GM23338 (cell line): ENCODE measurements at regions not wholly inside any gene's neighbourhood (a gene's known extent, or its start where the extent isn't known, plus 50 kb on each side); places are given as distances from the start of the nearest gene placed in this dataset.

ENCODE experiments used
- ATAC-seq: fragments of 200-7000 bp; cut with Tn5 transposase; 3 replicates; pipeline ENCODE4 v1.9.1; 2020
- DNase-seq: peaks from one replicate; pipeline ENCODE4 v3.0.0-alpha.2; 2015; ENCODE audit warnings: low spot score
- H2AFZ ChIP-seq: fragments of 200-600 bp; sonication (generic); 2 replicates; pipeline ENCODE4 v1.8.0; 2016; ENCODE audit warnings: antibody characterized with exemption, mild to moderate bottlenecking, moderate library complexity
- H3F3A ChIP-seq: fragments of 200-600 bp; sonication (generic); replicated peaks from 2 replicates; pipeline ENCODE4 v1.8.0; 2017; ENCODE audit warnings: antibody characterized with exemption, mixed run types, low read depth
- H3K27ac ChIP-seq: fragments of 200-600 bp; sonication (generic); 2 replicates; pipeline ENCODE4 v1.6.1; 2016; ENCODE audit warnings: low read depth
- H3K27me3 ChIP-seq: fragments of 200-600 bp; sonication (generic); 2 replicates; pipeline ENCODE4 v1.8.0; 2016; ENCODE audit warnings: mild to moderate bottlenecking, mixed run types, moderate library complexity; ENCODE audit not compliant: insufficient read depth
- H3K36me3 ChIP-seq: fragments of 200-600 bp; sonication (generic); 2 replicates; pipeline ENCODE4 v1.8.0; 2016; ENCODE audit warnings: mild to moderate bottlenecking; ENCODE audit not compliant: insufficient read depth
- H3K4me1 ChIP-seq: fragments of 200-600 bp; sonication (generic); 2 replicates; pipeline ENCODE4 v1.8.0; 2016; ENCODE audit warnings: mild to moderate bottlenecking, moderate library complexity; ENCODE audit not compliant: insufficient read depth
- H3K4me2 ChIP-seq: fragments of 200-600 bp; sonication (generic); 2 replicates; pipeline ENCODE4 v1.7.1; 2017; ENCODE audit warnings: mixed run types
- H3K4me3 ChIP-seq: fragments of 200-600 bp; sonication (generic); 2 replicates; pipeline ENCODE4 v1.6.1; 2016; ENCODE audit warnings: mixed run types
- H3K79me2 ChIP-seq: fragments of 200-600 bp; sonication (generic); replicated peaks from 2 replicates; pipeline ENCODE4 v1.8.0; 2017; ENCODE audit warnings: mild to moderate bottlenecking; ENCODE audit not compliant: insufficient read depth
- H3K9me2 ChIP-seq: fragments of 200-600 bp; sonication (generic); 2 replicates; pipeline ENCODE4 v1.8.0; 2017; ENCODE audit not compliant: insufficient read depth
- H4K20me1 ChIP-seq: fragments of 200-600 bp; sonication (generic); replicated peaks from 2 replicates; pipeline ENCODE4 v1.8.0; 2017; ENCODE audit warnings: mild to moderate bottlenecking; ENCODE audit not compliant: insufficient read depth
- H3K27ac Mint-ChIP-seq: 2 replicates; pipeline ENCODE4 v1.8.0; 2020; ENCODE audit warnings: inconsistent platforms, mild to moderate bottlenecking, moderate library complexity, mixed read lengths
- H3K27me3 Mint-ChIP-seq: 3 replicates; pipeline ENCODE4 v1.8.0; 2022; ENCODE audit warnings: low read depth, mild to moderate bottlenecking, moderate library complexity, mixed read lengths, inconsistent platforms; ENCODE audit not compliant: insufficient read depth, poor library complexity
- H3K36me3 Mint-ChIP-seq: 3 replicates; pipeline ENCODE4 v1.8.0; 2021; ENCODE audit warnings: low read depth, mild to moderate bottlenecking, inconsistent platforms, moderate library complexity, mixed read lengths
- H3K4me1 Mint-ChIP-seq: 3 replicates; pipeline ENCODE4 v1.8.0; 2020; ENCODE audit warnings: mild to moderate bottlenecking, inconsistent platforms, mixed read lengths
- H3K4me3 Mint-ChIP-seq: 3 replicates; pipeline ENCODE4 v1.8.0; 2021; ENCODE audit warnings: moderate library complexity, mild to moderate bottlenecking, inconsistent platforms, mixed read lengths
- H3K9me3 Mint-ChIP-seq: 3 replicates; pipeline ENCODE4 v1.8.0; 2020; ENCODE audit warnings: moderate library complexity, mild to moderate bottlenecking, inconsistent platforms, mixed read lengths
- CREB1 ChIP-seq: fragments of 250-450 bp; sonication (Bioruptor Pico); IDR thresholded peaks from 2 replicates; pipeline ENCODE4 v1.5.0; 2020; ENCODE audit warnings: low read depth, mild to moderate bottlenecking, moderate library complexity
- CTCF ChIP-seq, 2 experiments: fragments of 200-600 bp in 1 of 2; sonication (generic) in 1 of 2; conservative IDR thresholded peaks; 2 replicates each; pipeline versions ENCODE4 v1.5.1 to v1.6.1; 2016 to 2017; ENCODE audit warnings: antibody characterized with exemption in 2 of 2, low read depth in 2 of 2, mild to moderate bottlenecking in 2 of 2, moderate library complexity in 1 of 2
- EZH2 ChIP-seq: fragments of 200-600 bp; sonication (generic); IDR thresholded peaks from one replicate; pipeline ENCODE4 v1.8.0; 2017; ENCODE audit warnings: antibody characterized with exemption, mild to moderate bottlenecking, low read depth; ENCODE audit not compliant: unreplicated experiment
- EZH2phosphoT487 ChIP-seq: fragments of 200-600 bp; sonication (generic); IDR thresholded peaks from one replicate; pipeline ENCODE4 v1.8.1; 2018; ENCODE audit warnings: antibody characterized with exemption; ENCODE audit not compliant: unreplicated experiment
- JUNB ChIP-seq: IDR thresholded peaks from one replicate; pipeline ENCODE4 v1.6.1; 2016; ENCODE audit warnings: antibody characterized with exemption; ENCODE audit not compliant: unreplicated experiment
- NANOG ChIP-seq: IDR thresholded peaks from 2 replicates; pipeline ENCODE4 v1.6.1; 2016; ENCODE audit warnings: antibody characterized with exemption, borderline replicate concordance
- POLR2AphosphoS5 ChIP-seq: IDR thresholded peaks from 2 replicates; pipeline ENCODE4 v1.6.1; 2016; ENCODE audit warnings: antibody characterized with exemption, low read depth
- STAT1 ChIP-seq: IDR thresholded peaks from one replicate; pipeline ENCODE4 v1.6.1; 2016; ENCODE audit warnings: antibody characterized with exemption; ENCODE audit not compliant: unreplicated experiment
- ZNF114 ChIP-seq: fragments of 250-450 bp; sonication (Bioruptor Pico); IDR thresholded peaks from 2 replicates; pipeline ENCODE4 v1.5.0; 2020; ENCODE audit warnings: mild to moderate bottlenecking, moderate library complexity
- ZNF331 ChIP-seq: fragments of 250-450 bp; sonication (Bioruptor Pico); IDR thresholded peaks from 2 replicates; pipeline ENCODE4 v1.5.0; 2020; ENCODE audit warnings: low read depth, mild to moderate bottlenecking, moderate library complexity
- ZNF462 ChIP-seq: fragments of 250-450 bp; sonication (Bioruptor Pico); IDR thresholded peaks from 2 replicates; pipeline ENCODE4 v1.5.0; 2020; ENCODE audit warnings: mild to moderate bottlenecking, moderate library complexity
- TF ChIP-seq, protein P1 (sequence below): IDR thresholded peaks from 2 replicates; pipeline ENCODE4 v1.6.1; 2016; ENCODE audit warnings: antibody characterized with exemption
- TF ChIP-seq, protein P2 (sequence below): IDR thresholded peaks from one replicate; pipeline ENCODE4 v1.6.1; 2018; ENCODE audit warnings: antibody characterized with exemption; ENCODE audit not compliant: unreplicated experiment

GRCh38 chr2:195575016-195575415 is 82.0 kb upstream of the SLC39A10 start (continued):
- no peak for TF ChIP-seq JUNB

GRCh38 chr2:195574312-195574711 is 82.7 kb upstream of the SLC39A10 start:
- no peaks in the 10 kb centered on the region for H3K36me3 ChIP-seq
- Mint-ChIP-seq H3K36me3 (peaks cover 2% of the 10 kb centered on the region; the same call in 2 of the 3 replicates), H3K4me3 (no peak overlapping the region), H3K27me3 (peaks cover 7% of the 10 kb centered on the region), H3K27ac (no peak overlapping the region), H3K9me3 (peaks cover 5% of the 10 kb centered on the region; the same call in 2 of the 3 replicates), H3K4me1 (peaks cover 14% of the 10 kb centered on the region)
- DNase-seq (no peak), ATAC-seq (no peak)
- no peak overlapping the region for H3K27ac ChIP-seq
- no peaks in the 10 kb centered on the region for H4K20me1 ChIP-seq
- no peak overlapping the region for H3K4me3 ChIP-seq
- H3K79me2 ChIP-seq: no peaks in the 10 kb centered on the region
- no peaks in the 10 kb centered on the region for H3K4me1 ChIP-seq
- H3K9me2 ChIP-seq: no peaks in the 10 kb centered on the region
- H3K4me2 ChIP-seq: no peak overlapping the region
- TF ChIP-seq ZNF331 (CRISPR knock-in tag): no peak
- no peak for TF ChIP-seq CREB1 (CRISPR knock-in tag)
- TF ChIP-seq STAT1: no peak
- TF ChIP-seq, protein P1, sequence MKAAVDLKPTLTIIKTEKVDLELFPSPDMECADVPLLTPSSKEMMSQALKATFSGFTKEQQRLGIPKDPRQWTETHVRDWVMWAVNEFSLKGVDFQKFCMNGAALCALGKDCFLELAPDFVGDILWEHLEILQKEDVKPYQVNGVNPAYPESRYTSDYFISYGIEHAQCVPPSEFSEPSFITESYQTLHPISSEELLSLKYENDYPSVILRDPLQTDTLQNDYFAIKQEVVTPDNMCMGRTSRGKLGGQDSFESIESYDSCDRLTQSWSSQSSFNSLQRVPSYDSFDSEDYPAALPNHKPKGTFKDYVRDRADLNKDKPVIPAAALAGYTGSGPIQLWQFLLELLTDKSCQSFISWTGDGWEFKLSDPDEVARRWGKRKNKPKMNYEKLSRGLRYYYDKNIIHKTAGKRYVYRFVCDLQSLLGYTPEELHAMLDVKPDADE: no peak
- no peak for TF ChIP-seq ZNF462 (CRISPR knock-in tag)
- TF ChIP-seq, protein P2, sequence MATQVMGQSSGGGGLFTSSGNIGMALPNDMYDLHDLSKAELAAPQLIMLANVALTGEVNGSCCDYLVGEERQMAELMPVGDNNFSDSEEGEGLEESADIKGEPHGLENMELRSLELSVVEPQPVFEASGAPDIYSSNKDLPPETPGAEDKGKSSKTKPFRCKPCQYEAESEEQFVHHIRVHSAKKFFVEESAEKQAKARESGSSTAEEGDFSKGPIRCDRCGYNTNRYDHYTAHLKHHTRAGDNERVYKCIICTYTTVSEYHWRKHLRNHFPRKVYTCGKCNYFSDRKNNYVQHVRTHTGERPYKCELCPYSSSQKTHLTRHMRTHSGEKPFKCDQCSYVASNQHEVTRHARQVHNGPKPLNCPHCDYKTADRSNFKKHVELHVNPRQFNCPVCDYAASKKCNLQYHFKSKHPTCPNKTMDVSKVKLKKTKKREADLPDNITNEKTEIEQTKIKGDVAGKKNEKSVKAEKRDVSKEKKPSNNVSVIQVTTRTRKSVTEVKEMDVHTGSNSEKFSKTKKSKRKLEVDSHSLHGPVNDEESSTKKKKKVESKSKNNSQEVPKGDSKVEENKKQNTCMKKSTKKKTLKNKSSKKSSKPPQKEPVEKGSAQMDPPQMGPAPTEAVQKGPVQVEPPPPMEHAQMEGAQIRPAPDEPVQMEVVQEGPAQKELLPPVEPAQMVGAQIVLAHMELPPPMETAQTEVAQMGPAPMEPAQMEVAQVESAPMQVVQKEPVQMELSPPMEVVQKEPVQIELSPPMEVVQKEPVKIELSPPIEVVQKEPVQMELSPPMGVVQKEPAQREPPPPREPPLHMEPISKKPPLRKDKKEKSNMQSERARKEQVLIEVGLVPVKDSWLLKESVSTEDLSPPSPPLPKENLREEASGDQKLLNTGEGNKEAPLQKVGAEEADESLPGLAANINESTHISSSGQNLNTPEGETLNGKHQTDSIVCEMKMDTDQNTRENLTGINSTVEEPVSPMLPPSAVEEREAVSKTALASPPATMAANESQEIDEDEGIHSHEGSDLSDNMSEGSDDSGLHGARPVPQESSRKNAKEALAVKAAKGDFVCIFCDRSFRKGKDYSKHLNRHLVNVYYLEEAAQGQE: no peak
- no peak for TF ChIP-seq JUNB
- TF ChIP-seq NANOG: no peak
- TF ChIP-seq EZH2phosphoT487: no peak
- no peak for TF ChIP-seq EZH2
- no peak for TF ChIP-seq CTCF (conservative IDR thresholded peaks at IDR 0.05; ENCODE audit: low read depth in 2 of 2)
- no peak for TF ChIP-seq POLR2AphosphoS5
- TF ChIP-seq ZNF114 (CRISPR knock-in tag): no peak
- H3F3A ChIP-seq: no peaks in the 10 kb centered on the region
- H2AFZ ChIP-seq: no peak overlapping the region
- H3K27me3 ChIP-seq: no peaks in the 10 kb centered on the region
